ENCODE measurements at regions not wholly inside any gene's neighbourhood (a gene's known extent, or its start where the extent isn't known, plus 50 kb on each side); places are given as distances from the start of the nearest gene placed in this dataset.

GRCh38 chr4:187224560-187224959 is 500.9 kb upstream of the FAT1 start:
- TF ChIP-seq YY1 (IDR thresholded peaks at IDR 0.05; ENCODE audit: insufficient read depth, insufficient read length): no peak
- no peak for TF ChIP-seq ZNF274 (IDR thresholded peaks at IDR 0.05; ENCODE audit: low read depth, low read length)

Measured in NT2/D1 (cell line).